ENCODE measurements at regions not wholly inside any gene's neighbourhood (a gene's known extent, or its start where the extent isn't known, plus 50 kb on each side); places are given as distances from the start of the nearest gene placed in this dataset.

DNA sequence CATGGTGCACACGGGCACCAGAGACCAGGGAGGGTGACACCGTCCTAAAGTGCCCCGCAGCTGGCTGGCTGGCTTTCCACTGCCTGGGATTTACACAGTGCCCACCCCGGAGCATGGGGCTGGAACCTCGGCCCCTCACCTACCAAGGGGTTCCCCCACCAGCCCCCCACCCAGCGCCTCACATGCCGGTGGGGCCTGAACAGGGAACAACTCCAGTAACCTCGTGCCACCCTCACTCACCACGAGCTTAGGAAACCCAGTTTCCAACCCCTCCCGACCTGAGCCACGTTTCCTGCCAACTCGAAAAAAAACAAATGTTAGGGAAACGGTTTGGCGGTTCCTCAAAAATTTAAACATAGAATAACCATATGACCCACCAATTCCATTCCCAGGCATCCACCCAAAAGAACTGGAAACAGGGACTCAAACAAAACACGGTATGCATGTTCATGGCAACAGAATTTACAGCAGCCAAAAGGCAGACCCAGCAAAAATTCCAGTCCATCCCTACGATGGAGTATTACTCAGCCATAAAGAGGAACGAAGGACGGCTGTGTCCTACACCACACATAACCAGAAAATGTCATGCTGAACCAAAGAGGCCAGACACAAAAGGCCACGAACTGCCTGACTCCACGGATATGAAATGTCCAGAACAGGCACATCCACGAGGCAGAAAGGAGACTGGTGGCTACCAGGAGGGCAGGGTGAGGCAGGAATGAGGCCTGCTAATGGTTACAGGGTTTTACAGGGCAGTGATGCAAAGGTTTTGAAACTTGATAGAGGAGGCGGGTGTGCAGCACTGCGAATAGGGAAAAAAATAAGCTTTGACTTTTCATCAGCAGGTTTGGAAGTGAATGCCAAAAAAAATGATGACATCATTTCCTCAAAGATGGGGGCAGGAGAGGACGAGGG, 68.9 kb downstream of the NCOR2 start:
- Mint-ChIP-seq H3K36me3 (ENCODE audit: low read depth) (peaks cover 4% of the 10 kb centered on the region), H3K27ac (no peak overlapping the region), H3K4me3 (no peak overlapping the region), H3K9me3 (no peaks in the 10 kb centered on the region), H3K4me1 (ENCODE audit: low read depth) (peaks cover 20% of the 10 kb centered on the region), H3K27me3 (ENCODE audit: insufficient read depth) (no peaks in the 10 kb centered on the region)
- intact Hi-C loops (cut with micrococcal nuclease): no loop called here
- no peak for DNase-seq (ENCODE audit: low spot score)

DNA sequence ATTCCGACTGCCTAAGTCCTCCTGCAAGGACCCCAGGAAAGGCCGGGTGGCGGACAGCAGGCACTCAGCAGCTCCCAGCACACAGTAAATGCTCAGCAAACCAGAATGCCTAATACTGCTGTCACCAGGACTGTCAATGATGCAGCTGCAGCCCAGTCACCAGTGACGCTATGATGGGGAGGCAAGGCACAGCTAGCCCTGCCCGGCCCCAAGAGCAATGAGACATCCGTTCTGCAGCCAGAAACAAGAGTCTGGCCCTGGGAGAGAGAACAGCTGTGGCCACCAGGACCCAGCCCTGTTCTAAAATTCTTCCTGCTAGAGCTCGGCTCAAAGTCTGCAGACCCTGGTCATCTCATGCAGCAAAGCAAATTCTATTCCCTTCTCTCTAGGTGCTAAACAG, 69.8 kb downstream of the NCOR2 start:
- intact Hi-C loops (cut with micrococcal nuclease): no loop called here
- no peaks in the 10 kb centered on the region for H3K27me3 Mint-ChIP-seq (ENCODE audit: insufficient read depth)
- H3K27ac Mint-ChIP-seq: no peak overlapping the region
- H3K4me1 Mint-ChIP-seq (ENCODE audit: low read depth): peaks cover 27% of the 10 kb centered on the region
- H3K36me3 Mint-ChIP-seq (ENCODE audit: low read depth): peaks cover 4% of the 10 kb centered on the region
- no peak for DNase-seq (ENCODE audit: low spot score)
- H3K4me3 Mint-ChIP-seq: no peak overlapping the region
- H3K9me3 Mint-ChIP-seq: no peaks in the 10 kb centered on the region

DNA sequence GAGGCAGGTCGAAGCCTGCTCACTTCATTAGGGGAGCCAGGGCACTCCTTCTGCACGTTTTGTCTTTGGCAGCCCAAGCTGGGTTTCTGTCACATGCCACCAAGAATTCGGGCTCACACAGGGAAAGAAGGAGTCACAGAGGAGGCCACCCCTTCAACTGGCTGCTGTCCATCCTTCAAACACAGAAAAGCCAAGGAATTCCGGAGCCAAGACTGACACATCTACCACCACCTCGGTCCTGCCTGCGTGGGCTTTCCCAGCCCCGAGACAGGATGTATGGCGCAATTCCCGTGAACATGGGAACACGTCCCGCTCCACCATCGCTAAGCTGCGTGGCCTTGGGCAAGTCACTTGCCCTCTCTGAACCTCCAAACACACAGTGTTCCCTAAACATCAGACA, 70.4 kb downstream of the NCOR2 start:
- Mint-ChIP-seq H3K4me1 (ENCODE audit: low read depth) (peaks cover 27% of the 10 kb centered on the region), H3K9me3 (no peaks in the 10 kb centered on the region), H3K4me3 (no peak overlapping the region), H3K27ac (no peak overlapping the region), H3K27me3 (ENCODE audit: insufficient read depth) (no peaks in the 10 kb centered on the region), H3K36me3 (ENCODE audit: low read depth) (peaks cover 4% of the 10 kb centered on the region)
- DNase-seq (ENCODE audit: low spot score): no peak
- intact Hi-C loops (cut with micrococcal nuclease): no loop called here

DNA sequence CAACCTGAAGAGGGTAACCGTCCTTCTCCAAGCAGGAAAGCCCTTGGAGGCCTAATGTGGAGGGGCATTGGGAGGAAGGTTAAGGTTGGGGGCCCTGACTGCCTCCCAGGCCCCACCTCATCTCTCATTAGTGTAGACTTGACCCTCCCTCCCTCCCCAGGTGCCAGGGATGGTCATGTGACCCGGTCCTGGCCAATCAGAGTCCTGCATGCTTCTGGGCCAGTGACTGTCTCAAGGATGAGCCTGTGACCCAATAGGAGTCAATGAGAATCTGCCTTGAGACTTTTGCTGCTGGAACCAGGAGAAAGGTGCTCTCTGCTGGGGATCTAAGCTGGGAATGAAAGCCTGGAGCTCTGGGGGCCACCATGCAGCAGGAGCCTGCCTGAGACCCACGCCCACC, 70.8 kb downstream of the NCOR2 start:
- Mint-ChIP-seq H3K9me3 (no peaks in the 10 kb centered on the region), H3K4me1 (ENCODE audit: low read depth) (peaks cover 28% of the 10 kb centered on the region), H3K27me3 (ENCODE audit: insufficient read depth) (no peaks in the 10 kb centered on the region)

DNA sequence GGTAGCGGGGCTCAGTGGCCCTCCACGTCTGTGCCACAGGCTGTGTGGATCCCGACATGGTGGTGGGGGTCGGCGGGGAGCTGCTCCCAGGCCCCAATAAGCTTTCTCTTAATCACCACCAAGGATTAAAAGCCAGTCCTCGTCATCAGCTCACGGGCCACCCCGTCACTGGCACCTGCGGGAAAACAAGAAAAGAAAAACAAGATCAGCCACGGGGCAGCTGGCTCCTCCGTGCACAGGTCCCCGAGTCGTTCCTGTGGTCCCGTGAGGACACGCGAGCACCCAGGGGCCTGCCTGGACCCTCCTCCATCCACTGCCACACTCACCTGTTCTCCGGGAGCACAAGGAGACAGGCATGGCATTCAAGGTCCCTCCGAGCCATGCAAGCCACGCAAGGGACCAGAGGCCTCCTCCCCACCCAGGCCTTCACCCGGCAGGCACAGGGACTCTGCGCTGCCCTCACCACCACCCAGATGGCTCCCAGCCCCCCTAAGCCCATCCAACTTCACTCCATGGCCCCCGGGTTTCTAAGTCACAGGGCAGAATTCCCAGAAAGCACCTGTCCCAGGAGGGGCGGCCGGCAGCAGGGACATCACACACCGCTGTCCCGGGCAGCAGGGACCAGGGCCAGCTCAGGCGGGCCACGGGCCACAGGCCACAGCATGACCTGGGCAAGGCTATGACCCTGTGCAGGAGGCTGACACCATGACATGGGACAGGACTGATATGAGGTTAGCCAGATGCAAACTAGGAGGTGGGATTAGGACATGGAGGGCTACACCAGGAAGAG, 72.0 kb downstream of the NCOR2 start:
- H3K4me1 Mint-ChIP-seq (ENCODE audit: low read depth): peaks cover 27% of the 10 kb centered on the region
- intact Hi-C loops (cut with micrococcal nuclease): no loop called here

More for the DNA sequence above, 70.8 kb downstream of the NCOR2 start:
- peaks cover 5% of the 10 kb centered on the region for H3K36me3 Mint-ChIP-seq (ENCODE audit: low read depth)
- DNase-seq (ENCODE audit: low spot score): no peak
- no peak overlapping the region for H3K4me3 Mint-ChIP-seq
- intact Hi-C loops (cut with micrococcal nuclease): no loop called here
- no peak overlapping the region for H3K27ac Mint-ChIP-seq

DNA sequence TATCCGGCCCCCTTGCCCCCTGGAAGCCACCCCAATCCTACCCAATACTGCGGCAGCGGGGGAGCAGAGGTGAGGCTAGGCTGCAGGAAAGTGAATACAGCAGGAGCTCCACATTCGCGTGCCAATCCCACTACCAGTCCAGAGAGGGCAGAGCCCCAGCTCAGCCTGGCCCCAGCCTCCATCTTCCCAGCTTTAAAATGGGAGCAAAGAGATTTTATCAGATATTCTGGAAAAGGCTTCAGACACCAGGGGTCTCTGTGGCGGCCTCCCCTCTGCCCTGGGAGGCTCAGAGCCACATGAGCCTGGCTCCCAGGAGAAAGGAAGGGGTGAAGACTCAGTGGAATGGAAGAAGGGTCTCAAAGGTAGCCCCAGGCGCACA, 72.7 kb downstream of the NCOR2 start:
- intact Hi-C loops (cut with micrococcal nuclease): loop anchor here (1.0 kb wide), 5 partner anchors 14 to 280 kb away; no protein-coding TSS in a partner anchor
- Mint-ChIP-seq H3K4me3 (no peak overlapping the region), H3K27me3 (ENCODE audit: insufficient read depth) (no peaks in the 10 kb centered on the region), H3K4me1 (ENCODE audit: low read depth) (peaks cover 27% of the 10 kb centered on the region), H3K9me3 (no peaks in the 10 kb centered on the region), H3K36me3 (ENCODE audit: low read depth) (peaks cover 8% of the 10 kb centered on the region), H3K27ac (no peak overlapping the region)
- DNase-seq (ENCODE audit: low spot score): no peak

More for the DNA sequence above, 72.0 kb downstream of the NCOR2 start:
- H3K4me3 Mint-ChIP-seq: no peak overlapping the region
- no peaks in the 10 kb centered on the region for H3K9me3 Mint-ChIP-seq
- H3K36me3 Mint-ChIP-seq (ENCODE audit: low read depth): peaks cover 8% of the 10 kb centered on the region
- no peak for DNase-seq (ENCODE audit: low spot score)
- no peak overlapping the region for H3K27ac Mint-ChIP-seq
- no peaks in the 10 kb centered on the region for H3K27me3 Mint-ChIP-seq (ENCODE audit: insufficient read depth)

DNA sequence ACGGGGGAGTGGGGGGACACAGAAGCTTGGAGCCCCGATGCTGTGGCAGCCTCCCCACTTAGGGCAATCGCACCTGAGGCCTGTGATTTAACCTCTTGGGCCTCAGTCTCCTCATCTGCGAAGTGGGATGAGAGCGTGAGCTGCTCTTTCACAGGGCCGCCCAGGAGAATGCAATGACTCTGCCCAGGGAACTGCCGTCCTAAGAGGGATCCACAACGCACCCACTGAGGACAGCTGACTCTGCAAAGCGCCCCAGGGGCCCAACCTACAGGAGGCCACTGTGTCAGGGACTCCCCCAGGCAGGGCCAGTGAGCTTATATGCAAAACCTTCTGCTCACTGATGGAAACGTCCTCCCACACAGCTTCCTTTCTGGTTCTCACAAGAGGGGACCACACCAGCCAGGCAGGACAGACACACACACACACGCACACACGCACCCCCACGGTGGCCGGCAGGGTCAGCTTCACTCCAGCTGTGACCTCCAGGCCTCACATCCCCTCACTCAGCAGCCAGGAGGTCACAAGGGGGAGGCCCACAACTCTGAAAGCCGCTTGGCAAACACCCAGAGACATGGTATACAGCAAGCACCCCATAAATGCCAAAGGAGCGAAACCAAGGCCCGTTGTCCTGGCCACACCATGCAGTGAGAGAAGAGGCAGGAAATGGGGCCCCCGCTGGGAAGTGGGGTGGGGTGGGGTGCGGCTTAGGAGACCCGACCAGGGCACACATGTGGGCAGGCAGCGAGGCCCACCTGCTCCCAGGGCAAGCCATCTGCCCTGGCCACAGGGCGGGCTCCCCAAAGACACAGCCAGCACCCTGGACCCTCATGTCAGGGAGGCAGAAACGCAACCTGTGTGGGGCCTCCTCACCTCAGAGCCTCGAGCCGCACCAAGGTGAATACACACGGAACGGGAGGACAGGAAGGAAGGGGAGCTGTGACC, 73.3 kb downstream of the NCOR2 start:
- Mint-ChIP-seq H3K27ac (peak overlapping the region; percentile 63), H3K4me3 (peak overlapping the region; percentile 39), H3K36me3 (ENCODE audit: low read depth) (peaks cover 8% of the 10 kb centered on the region), H3K9me3 (no peaks in the 10 kb centered on the region), H3K4me1 (ENCODE audit: low read depth) (peaks cover 27% of the 10 kb centered on the region), H3K27me3 (ENCODE audit: insufficient read depth) (no peaks in the 10 kb centered on the region)
- peak; percentile 11 for DNase-seq (ENCODE audit: low spot score)
- intact Hi-C loops (cut with micrococcal nuclease): loop anchor here (1.0 kb wide), 5 partner anchors 14 to 280 kb away; no protein-coding TSS in a partner anchor

DNA sequence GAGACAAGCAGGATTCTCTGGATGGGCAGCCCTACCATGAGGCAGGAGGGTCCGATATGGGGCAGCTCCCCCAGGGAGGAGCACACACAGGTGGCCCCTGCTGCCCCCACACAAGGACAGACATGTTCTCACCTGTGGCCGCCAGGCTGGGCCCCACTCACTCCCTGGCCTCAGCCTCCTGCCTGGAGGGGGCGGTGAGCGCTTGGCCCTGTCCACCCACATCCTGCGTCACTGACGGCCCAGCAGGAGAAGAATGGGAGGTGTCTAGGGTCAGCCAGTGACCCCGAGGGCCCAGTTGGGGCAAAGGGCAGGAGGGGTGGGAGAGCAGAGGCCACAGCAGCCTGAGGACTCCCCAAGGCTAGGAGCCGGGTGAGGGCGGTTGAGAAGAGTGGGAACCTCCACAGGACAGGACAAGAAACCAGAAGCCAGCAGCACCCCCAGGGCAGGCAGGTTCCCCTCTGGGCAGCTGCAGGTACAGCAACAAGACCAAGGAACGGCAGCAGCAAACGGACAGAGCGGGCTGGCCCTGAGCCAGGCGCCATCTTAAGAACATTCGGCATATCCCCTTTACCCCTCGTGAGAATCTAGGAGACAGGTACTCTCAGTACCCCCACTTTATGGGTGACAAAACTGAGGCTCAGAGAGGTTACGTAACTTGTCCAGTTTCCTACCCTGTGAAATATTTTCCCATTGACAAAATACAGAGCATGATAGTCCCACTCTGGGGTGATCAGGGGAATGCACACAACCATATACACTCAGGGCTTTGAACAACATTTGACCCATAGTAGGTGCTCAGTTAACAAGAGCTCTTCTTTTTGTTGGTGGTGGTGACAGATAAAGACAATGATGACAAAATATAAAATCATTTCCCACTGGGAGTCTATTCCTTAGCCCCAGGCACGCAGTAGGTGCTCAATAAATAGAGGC, 74.3 kb downstream of the NCOR2 start:
- no peaks in the 10 kb centered on the region for H3K9me3 Mint-ChIP-seq
- intact Hi-C loops (cut with micrococcal nuclease): no loop called here
- DNase-seq (ENCODE audit: low spot score): no peak
- peak overlapping the region; percentile 39 for H3K4me3 Mint-ChIP-seq
- H3K27me3 Mint-ChIP-seq (ENCODE audit: insufficient read depth): no peaks in the 10 kb centered on the region
- H3K4me1 Mint-ChIP-seq (ENCODE audit: low read depth): peaks cover 27% of the 10 kb centered on the region
- peaks cover 8% of the 10 kb centered on the region for H3K36me3 Mint-ChIP-seq (ENCODE audit: low read depth)
- H3K27ac Mint-ChIP-seq: no peak overlapping the region

DNA sequence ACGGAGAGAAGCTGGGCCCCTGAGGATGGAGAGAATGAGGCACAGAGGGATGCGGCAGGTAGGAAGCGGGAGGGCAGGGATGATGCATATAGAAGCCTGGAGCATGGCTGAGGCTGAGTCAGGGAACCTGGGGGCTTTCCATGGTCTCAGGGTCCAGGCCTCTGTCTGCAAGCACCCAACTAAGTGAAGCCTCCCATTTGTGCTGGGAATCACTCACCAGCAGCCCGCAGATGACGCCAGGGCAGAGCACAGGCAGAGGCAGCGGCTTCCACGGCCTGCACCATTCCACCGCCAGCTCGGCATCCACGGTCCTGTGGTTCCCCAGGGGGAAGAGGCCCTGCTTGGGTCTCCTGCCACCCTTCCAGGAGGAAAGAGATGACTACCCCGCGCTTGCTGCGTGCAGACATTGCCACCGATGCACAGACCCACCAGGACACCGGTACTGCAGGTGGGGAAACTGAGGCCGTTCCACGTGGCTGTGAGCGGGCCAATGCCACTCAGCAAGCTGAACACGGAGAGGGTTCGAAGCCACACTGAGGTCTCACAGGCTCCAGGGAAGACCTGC, 75.5 kb downstream of the NCOR2 start:
- peaks cover 8% of the 10 kb centered on the region for H3K36me3 Mint-ChIP-seq (ENCODE audit: low read depth)
- H3K4me1 Mint-ChIP-seq (ENCODE audit: low read depth): peaks cover 27% of the 10 kb centered on the region
- H3K27ac Mint-ChIP-seq: no peak overlapping the region
- no peak for DNase-seq (ENCODE audit: low spot score)
- H3K4me3 Mint-ChIP-seq: no peak overlapping the region
- H3K27me3 Mint-ChIP-seq (ENCODE audit: insufficient read depth): no peaks in the 10 kb centered on the region
- intact Hi-C loops (cut with micrococcal nuclease): no loop called here
- no peaks in the 10 kb centered on the region for H3K9me3 Mint-ChIP-seq

DNA sequence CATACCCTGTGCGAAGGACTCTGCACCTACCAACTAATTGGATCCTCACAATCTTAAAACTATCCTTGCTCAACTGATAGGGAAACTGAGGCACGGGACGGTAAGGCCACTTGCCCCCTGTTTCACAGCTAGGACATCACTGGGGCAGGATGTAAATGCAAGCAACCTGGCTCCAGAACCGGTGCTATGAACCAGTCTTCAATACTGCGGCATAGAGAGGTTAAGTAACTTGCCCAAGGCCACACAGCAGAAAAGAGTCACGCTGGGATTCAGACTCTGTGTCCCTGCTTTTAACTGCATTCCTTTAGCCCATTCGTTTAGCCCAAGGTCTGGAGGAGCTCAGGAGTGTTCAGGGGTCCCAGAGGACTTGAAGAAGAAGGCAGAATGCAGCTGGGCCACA, 76.1 kb downstream of the NCOR2 start:
- no peaks in the 10 kb centered on the region for H3K27me3 Mint-ChIP-seq (ENCODE audit: insufficient read depth)
- H3K4me3 Mint-ChIP-seq: no peak overlapping the region
- peaks cover 8% of the 10 kb centered on the region for H3K36me3 Mint-ChIP-seq (ENCODE audit: low read depth)
- DNase-seq (ENCODE audit: low spot score): no peak
- H3K4me1 Mint-ChIP-seq (ENCODE audit: low read depth): peaks cover 27% of the 10 kb centered on the region
- intact Hi-C loops (cut with micrococcal nuclease): no loop called here
- no peaks in the 10 kb centered on the region for H3K9me3 Mint-ChIP-seq
- H3K27ac Mint-ChIP-seq: no peak overlapping the region

DNA sequence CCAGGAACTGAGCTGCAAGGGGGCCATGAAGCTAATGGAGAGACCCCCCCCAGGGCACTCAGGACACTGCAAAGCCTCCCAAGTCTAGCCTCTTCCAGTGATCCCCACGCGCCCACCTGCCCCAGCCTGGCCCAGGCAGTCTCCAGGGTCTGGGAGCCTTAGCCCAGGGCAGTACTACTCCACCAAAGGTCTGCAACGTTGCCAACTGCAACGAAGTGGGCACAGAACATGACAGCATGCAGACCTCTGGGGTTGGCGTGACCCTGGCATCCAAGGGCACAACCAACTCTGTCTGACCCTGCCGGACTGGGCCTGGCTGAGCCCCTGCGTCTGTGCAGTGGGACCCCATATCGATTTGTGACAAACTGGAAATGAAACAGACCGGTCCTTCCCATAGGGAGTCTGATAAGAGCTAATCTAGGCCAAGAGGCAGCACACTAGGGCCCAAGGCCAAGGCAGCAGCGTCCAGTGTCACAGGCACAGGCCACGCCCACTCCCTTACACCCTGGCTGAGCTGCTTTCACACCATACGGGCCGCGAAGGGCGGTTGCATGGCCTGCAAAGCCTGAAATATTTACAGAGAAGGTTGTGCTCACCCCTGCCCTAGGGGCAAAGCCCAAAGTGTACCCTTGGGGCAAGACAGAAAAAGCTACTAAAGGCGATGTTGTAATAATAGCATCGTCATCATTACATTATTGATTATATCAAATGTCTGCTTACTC, 76.7 kb downstream of the NCOR2 start:
- no peak overlapping the region for H3K27ac Mint-ChIP-seq
- no peak for DNase-seq (ENCODE audit: low spot score)
- peaks cover 27% of the 10 kb centered on the region for H3K4me1 Mint-ChIP-seq (ENCODE audit: low read depth)
- no peak overlapping the region for H3K4me3 Mint-ChIP-seq
- intact Hi-C loops (cut with micrococcal nuclease): no loop called here
- H3K36me3 Mint-ChIP-seq (ENCODE audit: low read depth): peaks cover 8% of the 10 kb centered on the region
- H3K27me3 Mint-ChIP-seq (ENCODE audit: insufficient read depth): no peaks in the 10 kb centered on the region
- H3K9me3 Mint-ChIP-seq: no peaks in the 10 kb centered on the region
